AG20443 (cell line): ENCODE measurements at regions not wholly inside any gene's neighbourhood (a gene's known extent, or its start where the extent isn't known, plus 50 kb on each side); places are given as distances from the start of the nearest gene placed in this dataset.

Experiments
- DNase-seq: peaks from one replicate; pipeline ENCODE4 v3.0.0; 2012; ENCODE audit warnings: low spot score, mixed read lengths

DNA sequence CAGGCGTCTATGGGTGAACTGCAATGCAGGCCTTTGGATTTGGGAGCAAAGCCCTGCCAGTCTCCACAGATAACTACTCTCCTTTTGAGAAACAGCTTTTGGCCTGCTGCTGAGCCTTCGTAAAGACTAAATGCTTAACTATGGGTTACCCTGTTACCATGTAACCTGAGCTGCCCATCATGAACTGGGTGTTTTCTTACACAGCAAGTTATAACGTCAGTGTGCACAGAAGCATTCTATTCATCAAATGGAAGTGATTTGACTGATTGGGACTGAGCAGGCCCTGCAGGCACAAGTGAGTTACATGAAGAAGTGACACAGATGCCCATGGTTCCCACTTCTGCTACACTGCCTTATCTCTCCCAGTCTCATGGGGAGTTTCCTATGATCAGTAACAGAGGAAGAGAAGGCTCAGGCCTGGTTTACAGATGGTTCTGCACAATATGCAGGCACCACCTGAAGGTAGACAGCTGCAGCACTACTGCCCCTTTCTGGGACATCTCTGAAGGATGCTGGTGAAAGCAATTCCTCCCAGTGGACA lies 319.1 kb downstream of the CD83 start:
- no peak for DNase-seq

DNA sequence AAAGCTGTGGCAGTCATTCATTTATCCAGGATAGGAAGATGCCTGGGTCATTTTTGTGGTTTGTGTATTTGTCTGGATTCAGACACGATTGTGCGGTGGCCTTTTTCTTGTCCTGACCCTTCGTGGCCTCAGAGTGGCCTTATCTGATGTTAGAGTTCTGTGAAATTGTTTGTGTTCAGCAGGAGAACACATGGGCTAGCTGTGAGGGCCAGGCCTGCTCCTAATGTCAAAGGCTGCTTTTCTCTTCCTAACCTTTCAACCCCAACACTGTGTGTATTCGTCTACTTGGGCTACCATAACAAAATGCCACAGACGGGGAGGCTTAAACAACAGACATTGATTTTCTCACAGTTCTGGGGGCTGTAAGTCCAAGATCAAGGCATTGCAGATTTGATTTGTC lies 321.8 kb downstream of the CD83 start:
- DNase-seq, result no peak

DNA sequence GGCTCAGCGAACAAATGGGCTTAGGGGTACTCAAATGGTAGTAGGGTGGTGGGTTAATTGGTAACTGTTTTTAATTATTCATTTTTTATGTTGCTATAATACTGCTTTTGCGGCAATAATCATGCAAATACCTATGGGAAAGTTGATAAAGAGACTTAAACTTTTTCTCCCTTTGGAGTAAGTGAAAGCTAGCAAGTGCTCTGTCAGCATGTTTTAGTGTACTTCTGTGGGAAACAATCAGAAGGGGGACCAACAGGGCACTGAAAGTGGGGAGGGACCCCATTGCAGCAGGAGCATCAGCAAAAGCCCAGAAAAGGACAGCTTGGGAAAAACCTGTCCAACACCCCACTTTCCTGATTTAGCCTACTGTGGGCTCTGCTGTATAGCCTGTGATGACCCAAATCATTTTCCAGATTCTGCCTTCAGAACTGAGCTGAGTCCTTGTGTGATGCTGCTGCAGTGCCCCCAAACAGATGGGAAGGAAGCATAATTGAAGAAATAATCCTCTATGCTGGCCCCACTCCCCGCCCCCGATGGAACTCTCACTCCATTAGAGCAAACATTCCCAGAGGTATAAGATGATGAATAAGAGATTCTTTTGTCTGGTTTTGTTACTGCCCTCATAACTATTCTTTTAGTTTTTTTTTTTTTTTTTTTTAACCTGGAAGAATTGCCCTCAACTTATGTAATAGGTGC lies 322.8 kb downstream of the CD83 start:
- peak; percentile 57 for DNase-seq

DNA sequence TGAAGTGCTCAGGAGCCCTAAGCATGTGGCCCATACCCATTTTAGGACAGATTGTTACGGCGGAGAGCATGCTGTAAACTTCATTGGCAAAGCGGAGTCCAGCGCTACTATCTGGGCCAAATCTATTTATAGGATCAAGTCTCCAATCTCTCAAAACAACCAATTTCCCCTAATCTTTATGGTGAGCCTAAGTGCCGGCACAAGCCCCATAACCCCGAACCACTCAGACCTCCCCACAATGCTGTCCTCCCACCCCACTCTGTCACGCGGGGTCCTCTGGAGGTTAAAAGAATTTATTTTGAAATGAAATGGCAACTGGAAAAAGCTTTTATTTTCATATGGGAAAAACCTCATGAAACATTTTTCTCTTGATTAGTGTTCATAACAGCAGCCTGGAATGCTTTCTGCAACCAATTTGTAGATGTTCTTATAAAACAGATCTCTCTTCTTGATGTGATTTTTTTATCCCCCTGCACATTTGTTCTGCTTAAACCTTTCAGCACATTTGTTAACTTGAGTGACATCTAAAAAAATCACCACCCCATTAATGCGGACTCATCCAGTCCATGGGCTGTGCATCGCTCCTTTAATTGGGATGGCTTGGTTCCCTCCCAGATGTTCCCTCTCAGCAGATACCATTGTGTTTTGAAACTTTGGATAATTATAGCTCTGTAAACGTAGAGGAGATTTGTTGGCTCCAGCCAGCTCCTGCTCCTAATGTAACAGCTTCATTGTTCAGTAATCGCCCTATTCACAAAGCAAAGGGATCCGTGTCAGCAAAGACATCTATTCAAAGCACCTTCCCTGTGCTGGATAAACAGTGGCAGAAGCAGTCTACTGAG lies 323.6 kb downstream of the CD83 start:
- peak; percentile 63 for DNase-seq

DNA sequence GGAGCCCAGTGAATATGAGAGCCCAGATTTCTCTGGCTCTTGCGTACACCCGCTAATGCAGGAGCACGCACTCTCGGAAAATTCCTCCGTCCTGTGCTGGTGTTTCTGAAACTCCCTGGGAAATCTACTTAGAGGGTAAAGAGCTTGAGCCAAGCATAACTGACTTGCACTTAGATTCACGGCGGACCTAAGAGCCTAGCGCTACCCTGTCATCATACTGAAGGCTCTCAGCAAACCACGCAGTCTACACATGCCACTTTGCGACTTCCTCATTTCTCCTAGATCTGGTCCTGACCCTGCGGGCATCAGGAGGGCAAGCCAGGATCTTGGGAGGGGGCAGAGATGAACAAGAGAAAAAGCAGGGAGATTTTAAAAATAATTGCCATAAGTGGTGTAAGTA lies 324.7 kb downstream of the CD83 start:
- no peak for DNase-seq

DNA sequence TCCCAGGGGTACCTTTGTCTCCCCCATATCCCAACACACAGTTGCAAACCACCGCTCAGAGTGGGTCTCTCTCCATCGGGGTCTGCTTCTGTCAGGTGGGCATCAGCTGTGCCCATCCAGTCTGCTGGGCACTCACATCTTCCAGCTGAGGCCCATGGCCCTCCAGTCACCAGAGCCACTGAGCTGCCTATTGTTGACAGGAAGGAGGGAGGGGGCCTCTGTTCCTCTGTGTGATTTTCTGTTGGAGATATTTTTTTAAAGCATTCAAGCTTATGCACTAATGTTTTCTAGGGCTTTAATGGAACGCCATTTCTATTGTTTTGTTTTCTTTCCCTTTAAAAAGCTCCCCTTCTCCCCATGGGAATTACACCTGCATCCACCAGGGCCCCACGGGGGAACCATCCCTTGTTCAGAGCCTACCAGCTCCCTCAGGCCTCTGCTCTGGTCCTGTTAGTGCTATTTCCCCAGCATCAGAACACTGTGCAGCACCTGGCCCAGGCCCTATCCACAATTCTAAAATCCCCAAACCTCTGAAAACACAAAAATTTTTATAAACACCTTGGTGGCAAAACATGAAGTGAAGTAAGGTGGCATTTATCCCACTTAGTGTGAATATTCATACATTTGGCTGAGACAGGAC lies 326.2 kb downstream of the CD83 start:
- no peak for DNase-seq

DNA sequence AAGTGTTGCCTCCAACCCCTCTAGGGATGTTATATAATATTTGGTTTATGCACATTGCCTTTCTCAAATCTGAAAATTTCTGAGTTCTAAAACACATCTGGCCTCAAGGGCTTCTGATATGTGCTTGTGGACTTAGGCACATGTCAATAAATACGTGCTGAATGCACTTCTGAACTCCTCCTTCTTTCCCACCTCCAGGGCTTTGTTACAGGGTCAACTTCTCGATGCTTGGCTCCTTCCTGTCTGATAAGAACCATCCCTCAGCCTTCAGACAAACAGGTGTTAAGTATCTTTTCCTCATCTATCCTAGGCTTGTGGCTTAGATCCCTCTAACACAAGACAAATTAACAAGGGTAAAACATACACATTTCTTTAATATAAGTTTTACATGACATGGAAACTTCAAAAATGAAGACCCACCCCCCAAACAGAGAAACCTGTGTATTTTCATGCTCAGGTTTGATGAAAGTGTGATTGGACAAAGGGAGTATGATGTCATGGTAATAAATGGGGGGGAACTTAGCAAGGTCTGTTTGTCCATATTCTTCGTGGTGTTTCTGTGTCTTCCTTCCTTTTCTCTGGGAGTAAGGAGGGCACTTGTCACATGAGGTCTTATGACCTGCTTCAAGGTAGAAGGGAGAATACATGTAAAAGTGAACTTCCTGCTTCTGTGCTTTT lies 326.9 kb downstream of the CD83 start:
- DNase-seq, result no peak

DNA sequence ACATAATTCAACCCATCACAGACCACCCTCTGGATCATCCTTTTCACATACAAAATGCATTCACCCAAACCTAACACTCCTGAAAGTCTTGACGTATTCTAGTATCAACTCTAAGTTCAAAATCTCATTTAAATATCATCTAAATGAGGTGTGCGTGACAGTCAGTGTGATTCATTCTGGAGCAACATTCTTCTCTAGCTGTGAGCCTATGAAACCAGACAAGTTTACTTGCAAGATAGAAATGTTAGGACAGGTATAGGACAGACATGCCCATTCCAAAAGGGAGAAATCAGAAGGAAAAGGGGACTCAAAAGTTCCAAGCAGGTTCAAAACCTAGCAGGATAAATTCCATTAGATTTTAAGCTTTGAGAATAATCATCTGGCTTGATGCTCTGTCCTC lies 329.7 kb downstream of the CD83 start:
- no peak for DNase-seq

DNA sequence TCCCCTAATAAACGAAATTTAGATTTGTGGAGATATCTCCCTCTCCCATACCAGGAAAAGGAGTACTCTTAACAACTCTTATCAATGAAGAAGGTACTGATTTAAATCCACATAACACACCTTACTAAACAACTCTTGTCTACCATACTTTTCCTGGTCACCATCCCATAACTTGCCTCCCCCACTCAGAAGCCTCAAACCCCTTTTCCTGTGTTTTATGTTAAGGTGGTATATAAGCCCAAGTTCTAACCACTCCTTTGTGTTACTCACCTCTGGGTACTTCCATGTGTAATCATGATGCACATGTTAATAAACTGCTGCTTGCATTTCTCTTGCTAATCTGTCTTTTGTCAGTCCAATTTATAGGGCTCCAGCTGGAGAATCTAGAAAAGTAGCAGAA lies 330.7 kb downstream of the CD83 start:
- DNase-seq, result no peak

DNA sequence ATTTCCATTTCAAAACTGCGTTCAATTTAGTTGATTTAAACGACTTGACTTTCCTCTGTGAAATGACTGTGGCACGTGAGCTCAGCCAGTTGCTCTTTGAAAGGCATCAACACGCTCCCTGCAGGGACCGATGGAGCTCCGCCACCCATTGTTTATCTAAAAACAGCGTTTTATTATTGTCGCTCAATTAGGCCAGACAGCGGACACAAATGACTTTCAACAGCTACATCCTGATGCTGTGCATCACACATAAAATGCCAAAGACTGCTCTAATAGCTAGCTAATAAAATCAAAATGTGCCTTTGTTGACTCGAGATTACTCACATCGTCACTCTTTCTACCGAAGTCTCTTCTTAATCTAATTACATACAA lies 332.5 kb downstream of the CD83 start:
- no peak for DNase-seq

DNA sequence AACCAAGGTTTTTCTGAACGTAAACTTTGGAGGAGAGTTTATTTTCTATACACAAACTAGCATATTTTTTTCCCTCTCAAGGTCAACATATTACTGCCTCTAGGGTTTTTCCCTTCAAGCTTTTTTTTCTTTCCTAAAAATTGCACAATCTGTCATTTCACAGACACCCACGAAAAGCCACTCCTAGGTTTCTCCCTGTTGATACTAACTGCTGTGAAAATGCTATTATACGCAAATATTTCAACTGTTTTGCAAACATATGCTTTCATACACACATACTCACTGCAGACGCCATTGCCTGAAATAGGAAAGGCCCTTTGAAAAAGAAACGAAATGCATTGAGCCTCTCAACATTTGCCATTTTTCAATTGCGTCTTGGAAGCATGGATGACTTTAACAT lies 333.0 kb downstream of the CD83 start:
- DNase-seq, result no peak

DNA sequence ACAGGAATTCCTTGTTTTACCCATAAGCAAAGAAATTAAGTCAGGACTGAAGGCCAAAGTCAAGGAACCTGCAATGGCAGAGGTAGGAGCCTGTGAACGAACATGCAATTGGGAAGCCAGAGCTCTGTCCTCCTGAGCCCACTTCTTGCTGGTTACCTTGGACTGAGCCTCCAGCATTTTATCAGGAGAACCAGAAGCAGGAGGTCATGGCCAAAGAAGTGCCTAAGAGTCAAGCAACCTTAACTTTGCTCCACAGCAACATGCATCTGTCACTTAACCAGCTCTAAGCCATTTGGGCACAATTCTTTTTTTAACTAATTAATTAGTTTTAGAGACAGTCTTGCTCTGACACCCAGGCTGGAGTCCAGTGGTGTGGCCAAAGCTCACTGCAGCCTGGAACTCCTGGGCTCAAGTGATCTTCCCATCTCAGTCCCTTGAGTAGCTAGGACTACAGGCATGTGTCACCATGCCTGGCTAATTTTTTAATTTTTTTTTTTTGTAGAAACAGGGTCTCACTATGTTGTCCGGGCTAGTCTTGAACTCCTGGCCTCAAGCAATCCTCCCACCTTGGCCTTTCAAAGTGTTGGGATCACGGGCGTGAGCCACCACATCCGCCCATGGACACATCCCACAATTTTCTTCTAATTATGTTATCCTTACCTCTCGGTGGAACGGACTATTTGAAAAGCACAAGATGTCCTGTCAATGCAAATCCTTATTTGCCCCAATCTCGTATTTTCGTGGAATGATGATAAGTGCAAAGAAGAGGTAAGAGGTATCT lies 334.2 kb downstream of the CD83 start:
- DNase-seq, result no peak

DNA sequence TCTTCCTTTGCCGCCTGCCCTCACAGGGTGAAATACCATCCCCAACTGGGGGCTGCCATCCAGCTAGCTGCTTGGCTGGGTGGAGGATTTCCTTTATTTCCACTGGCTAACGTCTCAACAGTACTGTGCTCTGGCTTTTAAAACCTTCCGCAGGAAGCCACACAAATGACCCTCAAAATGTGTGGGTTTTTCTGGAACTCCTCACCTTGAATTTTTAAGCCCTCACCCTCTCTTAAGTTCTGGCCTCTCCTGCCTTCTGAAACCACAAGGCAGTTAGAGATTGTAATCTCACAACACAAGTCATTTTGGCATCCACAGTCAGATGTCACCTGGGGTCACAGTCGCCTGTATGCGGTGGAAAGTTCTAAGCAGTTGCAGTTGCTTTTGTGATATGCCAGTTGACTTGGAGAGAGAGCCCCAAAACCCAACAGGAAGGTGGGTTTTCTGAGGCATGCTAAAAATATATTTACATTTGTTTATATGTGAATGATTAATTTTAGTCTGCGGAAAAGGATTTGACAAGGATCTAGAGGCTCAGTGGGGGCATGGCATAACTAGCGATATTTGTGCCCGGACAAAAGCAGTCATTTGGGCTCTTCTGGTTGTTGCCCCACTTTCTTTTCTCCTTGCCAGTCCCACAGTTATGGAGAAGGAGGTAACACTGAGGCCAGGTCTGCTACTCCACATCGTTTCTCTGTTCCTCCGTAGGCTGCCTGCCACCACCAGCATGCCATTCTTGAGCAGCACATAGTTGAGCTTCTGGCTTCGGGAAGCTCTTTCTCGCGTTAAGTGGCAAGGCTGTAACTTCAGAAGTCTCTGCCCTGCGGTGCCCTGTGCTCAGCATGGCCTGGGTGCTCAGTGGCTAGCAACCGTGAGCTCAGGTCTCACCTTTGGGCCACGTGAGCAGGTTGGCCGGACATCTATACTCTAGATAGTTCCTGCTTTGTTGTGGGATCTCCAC lies 335.3 kb downstream of the CD83 start:
- DNase-seq, result no peak

DNA sequence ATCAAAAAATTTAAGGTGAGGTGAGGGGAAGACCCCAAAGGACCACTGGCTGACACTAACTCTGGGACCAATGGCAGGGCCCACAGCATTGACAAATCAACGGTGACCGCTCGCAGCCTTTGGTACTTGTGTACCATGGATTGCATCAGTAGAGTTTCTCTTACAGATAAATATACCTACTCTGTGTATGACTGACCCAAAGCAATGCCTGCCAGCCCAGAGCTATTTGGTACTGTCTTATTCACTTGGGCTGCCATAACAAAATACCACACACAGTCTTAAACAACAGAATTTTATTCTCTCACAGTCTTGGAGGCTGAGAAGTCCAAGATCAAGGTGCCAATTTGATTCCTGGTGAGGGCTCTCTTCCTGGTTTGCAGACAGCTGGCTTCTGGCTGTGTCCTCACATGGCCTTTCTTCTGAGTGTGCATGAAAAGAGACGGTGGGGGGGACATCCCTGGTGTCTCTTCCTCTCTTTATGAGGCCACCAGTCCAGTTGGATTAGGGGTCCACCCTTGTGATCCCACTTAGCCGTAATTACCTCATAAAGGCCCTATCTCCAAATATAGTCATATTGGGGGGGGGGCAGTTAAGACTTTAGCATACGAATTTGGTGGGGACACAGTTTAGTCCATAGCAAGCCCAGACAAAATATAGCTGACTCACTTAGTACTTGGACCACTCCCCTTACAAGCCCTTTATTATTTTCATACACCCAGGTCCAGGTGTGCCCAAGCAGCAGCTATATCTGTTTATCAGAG lies 336.3 kb downstream of the CD83 start:
- no peak for DNase-seq

DNA sequence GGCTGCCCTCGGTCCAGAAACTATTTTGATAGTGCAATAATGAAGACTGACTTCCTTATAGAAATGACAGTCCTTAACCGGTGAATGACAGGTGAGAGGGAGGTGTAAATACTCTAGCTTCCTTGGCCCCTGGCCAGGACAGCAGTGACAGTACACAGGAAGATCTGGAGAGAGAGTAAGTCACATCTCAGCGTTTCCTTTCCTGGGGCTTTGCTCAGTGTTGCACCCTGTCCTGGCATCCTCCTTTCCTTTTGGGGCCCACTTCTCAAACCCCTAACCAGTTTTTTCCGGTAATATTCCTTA lies 336.9 kb downstream of the CD83 start:
- no peak for DNase-seq

DNA sequence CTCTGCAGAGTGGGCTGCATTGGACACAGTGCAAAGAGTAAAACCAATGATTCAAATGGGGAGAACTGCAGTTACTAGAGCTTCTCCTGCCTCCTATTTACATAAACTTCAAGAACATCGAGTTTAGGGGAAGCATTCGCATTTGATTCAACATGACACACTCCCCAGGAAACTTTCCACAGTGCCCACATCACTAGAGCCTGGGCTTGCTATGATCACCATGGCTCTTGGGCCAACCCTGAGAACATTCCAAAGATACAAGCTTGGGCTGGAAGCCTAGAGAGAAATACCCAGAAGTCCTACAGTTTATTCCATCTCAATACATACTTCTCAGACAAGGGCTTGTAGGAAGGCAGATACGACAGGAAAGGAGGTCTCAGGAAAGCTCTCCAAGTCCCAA lies 337.9 kb downstream of the CD83 start:
- DNase-seq, result no peak

DNA sequence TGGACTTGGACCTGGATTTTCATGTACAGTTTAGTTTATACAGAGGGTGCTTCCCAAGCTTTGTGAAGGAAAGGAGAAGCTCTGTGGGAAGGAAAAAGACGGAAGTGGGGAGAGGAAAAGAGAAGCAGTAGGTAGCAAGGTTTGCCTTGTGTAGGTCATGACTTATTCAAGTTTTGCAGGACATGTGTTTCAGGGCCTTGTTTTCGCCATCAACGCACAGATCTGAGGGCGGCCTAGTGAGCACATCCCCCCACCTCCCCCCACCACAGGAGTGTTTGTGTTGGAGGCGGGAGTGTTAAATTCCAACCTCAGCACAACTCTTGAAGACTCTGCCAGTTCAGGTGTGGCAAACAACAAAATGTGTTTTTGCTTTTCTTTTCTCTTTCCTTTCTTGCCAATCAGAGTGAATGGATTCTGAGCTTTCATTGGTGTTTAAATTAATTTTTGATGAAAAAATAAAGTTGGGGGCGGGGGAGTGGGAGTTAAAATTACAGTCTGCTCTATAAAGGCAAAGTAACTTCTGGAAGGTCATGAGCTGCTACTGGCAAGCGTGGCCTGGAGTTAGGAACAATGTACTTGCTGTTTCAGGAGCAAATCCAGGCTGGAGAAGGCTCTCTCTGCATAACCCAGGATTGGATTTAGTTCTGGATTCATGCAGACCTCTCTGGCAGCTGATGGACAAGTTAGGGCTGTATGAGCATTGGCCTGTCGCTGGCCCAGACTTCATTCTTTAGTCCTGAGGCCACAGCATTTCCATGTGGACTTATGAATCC lies 338.5 kb downstream of the CD83 start:
- DNase-seq, result no peak

DNA sequence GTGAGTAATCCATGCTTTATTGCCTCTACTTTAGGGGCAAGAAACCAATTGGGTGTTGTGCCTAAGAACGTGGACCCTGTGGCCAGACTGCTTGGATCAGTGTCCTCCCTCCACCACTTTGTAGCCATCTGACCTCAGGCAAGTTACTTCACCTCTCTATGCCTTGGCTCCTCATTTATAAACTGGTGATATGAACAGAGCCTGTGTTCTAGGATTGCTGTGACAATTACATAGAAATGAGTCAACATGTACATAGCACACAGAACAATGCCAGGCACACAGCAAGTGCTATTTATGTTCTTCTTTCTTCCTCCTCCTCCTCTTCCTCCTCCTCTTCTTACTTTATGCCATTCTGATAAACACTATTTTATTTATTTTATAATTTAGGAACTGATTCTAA lies 339.4 kb downstream of the CD83 start:
- no peak for DNase-seq

DNA sequence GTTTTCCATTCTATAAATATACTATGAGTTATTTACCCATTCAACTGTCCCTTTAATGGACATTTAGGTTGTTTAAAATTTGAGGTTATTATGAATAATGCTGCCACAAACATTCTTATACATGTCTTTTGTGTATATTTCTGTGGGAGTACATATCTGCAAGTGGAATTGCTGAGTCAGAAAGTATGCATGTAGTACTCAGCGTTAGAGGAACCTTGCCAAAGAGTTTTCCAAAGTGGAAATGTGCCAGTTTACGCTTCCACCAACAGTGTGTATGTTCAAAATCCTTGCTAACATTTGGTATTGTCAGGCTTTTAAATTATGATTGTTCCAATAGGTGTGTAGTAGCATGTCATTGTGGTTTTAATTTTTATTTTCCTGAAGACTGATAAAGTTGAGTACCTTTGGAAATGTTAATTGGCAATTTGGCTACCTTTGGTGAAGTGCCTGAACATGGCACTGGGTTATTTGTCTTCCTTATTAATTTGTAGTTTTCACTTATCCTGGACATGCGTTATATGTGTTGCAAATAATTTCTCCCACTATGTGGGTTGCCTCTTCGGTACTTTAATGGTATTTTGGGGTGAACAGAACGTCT lies 341.2 kb downstream of the CD83 start:
- DNase-seq, result no peak
